HepG2 (cell line): ENCODE measurements at regions not wholly inside any gene's neighbourhood (a gene's known extent, or its start where the extent isn't known, plus 50 kb on each side); places are given as distances from the start of the nearest gene placed in this dataset.
"Not testable (repeated sequence)": the region's sequence is repeated elsewhere in the genome, so short reads cannot be mapped to it uniquely, and the experiment has no call there.

Experiments
- FOXC1 ChIP-seq: sonication (generic); formaldehyde crosslinking; IDR thresholded peaks from 2 replicates; pipeline ENCODE4 v1.8.0; 2022; ENCODE audit warnings: mild to moderate bottlenecking, missing genetic modification reagents, borderline replicate concordance
- HNRNPLL ChIP-seq: fragments of 200-400 bp; formaldehyde crosslinking; IDR thresholded peaks from 2 replicates; pipeline ENCODE4 v1.6.1; 2017; ENCODE audit warnings: mild to moderate bottlenecking, low read depth, low read length; ENCODE audit not compliant: poor library complexity, severe bottlenecking
- PBX3 ChIP-seq: sonication (generic); formaldehyde crosslinking; IDR thresholded peaks from 2 replicates; pipeline ENCODE4 v1.8.1; 2023; ENCODE audit warnings: missing genetic modification reagents, inconsistent platforms, borderline replicate concordance
- RAD21 ChIP-seq: fragments of 450-650 bp; formaldehyde crosslinking; IDR thresholded peaks from 2 replicates; pipeline ENCODE4 v1.5.0; 2020; ENCODE audit warnings: mild to moderate bottlenecking
- REL ChIP-seq: sonication (generic); formaldehyde crosslinking; conservative IDR thresholded peaks from 2 replicates; pipeline ENCODE4 v1.8.0; 2022; ENCODE audit warnings: mild to moderate bottlenecking, missing genetic modification reagents, moderate library complexity
- ZBTB3 ChIP-seq: sonication (generic); formaldehyde crosslinking; IDR thresholded peaks from 2 replicates; pipeline ENCODE4 v1.4.0; 2020; ENCODE audit warnings: low read depth, mild to moderate bottlenecking, moderate library complexity, missing genetic modification reagents, borderline replicate concordance
- ZKSCAN1 ChIP-seq: fragments of 150-350 bp; IDR thresholded peaks from 2 replicates; pipeline ENCODE4 v1.6.1; 2014; ENCODE audit warnings: low read length
- ZNF101 ChIP-seq: sonication (generic); formaldehyde crosslinking; IDR thresholded peaks from 2 replicates; pipeline ENCODE4 v1.4.0; 2020; ENCODE audit warnings: mild to moderate bottlenecking, low read depth, missing genetic modification reagents, borderline replicate concordance
- TF ChIP-seq, protein P1 (sequence below): sonication (generic); formaldehyde crosslinking; IDR thresholded peaks from 2 replicates; pipeline ENCODE4 v1.4.0; 2020; ENCODE audit warnings: missing genetic modification reagents, mild to moderate bottlenecking, borderline replicate concordance

GRCh38 chr4:27813699-27814425 is 953.2 kb downstream of the STIM2 start:
- not testable (repeated sequence) for TF ChIP-seq PBX3 (CRISPR knock-in tag); HNRNPLL; ZNF101 (CRISPR knock-in tag); ZKSCAN1; FOXC1 (CRISPR knock-in tag); REL (CRISPR knock-in tag); RAD21; ZBTB3
- TF ChIP-seq, protein P1, sequence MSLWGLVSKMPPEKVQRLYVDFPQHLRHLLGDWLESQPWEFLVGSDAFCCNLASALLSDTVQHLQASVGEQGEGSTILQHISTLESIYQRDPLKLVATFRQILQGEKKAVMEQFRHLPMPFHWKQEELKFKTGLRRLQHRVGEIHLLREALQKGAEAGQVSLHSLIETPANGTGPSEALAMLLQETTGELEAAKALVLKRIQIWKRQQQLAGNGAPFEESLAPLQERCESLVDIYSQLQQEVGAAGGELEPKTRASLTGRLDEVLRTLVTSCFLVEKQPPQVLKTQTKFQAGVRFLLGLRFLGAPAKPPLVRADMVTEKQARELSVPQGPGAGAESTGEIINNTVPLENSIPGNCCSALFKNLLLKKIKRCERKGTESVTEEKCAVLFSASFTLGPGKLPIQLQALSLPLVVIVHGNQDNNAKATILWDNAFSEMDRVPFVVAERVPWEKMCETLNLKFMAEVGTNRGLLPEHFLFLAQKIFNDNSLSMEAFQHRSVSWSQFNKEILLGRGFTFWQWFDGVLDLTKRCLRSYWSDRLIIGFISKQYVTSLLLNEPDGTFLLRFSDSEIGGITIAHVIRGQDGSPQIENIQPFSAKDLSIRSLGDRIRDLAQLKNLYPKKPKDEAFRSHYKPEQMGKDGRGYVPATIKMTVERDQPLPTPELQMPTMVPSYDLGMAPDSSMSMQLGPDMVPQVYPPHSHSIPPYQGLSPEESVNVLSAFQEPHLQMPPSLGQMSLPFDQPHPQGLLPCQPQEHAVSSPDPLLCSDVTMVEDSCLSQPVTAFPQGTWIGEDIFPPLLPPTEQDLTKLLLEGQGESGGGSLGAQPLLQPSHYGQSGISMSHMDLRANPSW (CRISPR knock-in tag), result not testable (repeated sequence)
